HEK293T (cell line): ENCODE measurements at regions not wholly inside any gene's neighbourhood (a gene's known extent, or its start where the extent isn't known, plus 50 kb on each side); places are given as distances from the start of the nearest gene placed in this dataset.

Source experiments
- ARNT ChIP-seq: fragments of 450-650 bp; IDR thresholded peaks from 2 replicates; pipeline ENCODE4 v1.6.1; 2017; ENCODE audit warnings: mild to moderate bottlenecking
- BHLHE40 ChIP-seq: fragments of 450-650 bp; IDR thresholded peaks from 2 replicates; pipeline ENCODE4 v1.6.1; 2016; ENCODE audit warnings: mild to moderate bottlenecking, moderate library complexity, borderline replicate concordance
- CTBP1 ChIP-seq: fragments of 450-650 bp; IDR thresholded peaks from 2 replicates; pipeline ENCODE4 v1.6.1; 2016; ENCODE audit warnings: borderline replicate concordance
- ELF4 ChIP-seq: fragments of 450-650 bp; IDR thresholded peaks from 2 replicates; pipeline ENCODE4 v1.6.1; 2017; ENCODE audit warnings: antibody characterized with exemption
- FOXA1 ChIP-seq: fragments of 450-650 bp; IDR thresholded peaks from 2 replicates; pipeline ENCODE4 v1.6.1; 2016; ENCODE audit warnings: mild to moderate bottlenecking
- FOXK2 ChIP-seq: fragments of 450-650 bp; IDR thresholded peaks from 2 replicates; pipeline ENCODE4 v1.6.1; 2016; ENCODE audit warnings: mild to moderate bottlenecking
- FOXM1 ChIP-seq: fragments of 450-650 bp; IDR thresholded peaks from 2 replicates; pipeline ENCODE4 v1.6.1; 2017; ENCODE audit warnings: mild to moderate bottlenecking, borderline replicate concordance
- HDGF ChIP-seq: fragments of 450-650 bp; IDR thresholded peaks from 2 replicates; pipeline ENCODE4 v1.6.1; 2017; ENCODE audit warnings: antibody characterized with exemption, borderline replicate concordance
- LEF1 ChIP-seq: fragments of 450-650 bp; IDR thresholded peaks from 2 replicates; pipeline ENCODE4 v1.6.1; 2017; ENCODE audit warnings: mild to moderate bottlenecking, borderline replicate concordance
- SP1 ChIP-seq: fragments of 450-650 bp; IDR thresholded peaks from 2 replicates; pipeline ENCODE4 v1.6.1; 2017
- TARDBP ChIP-seq: fragments of 450-650 bp; IDR thresholded peaks from 2 replicates; pipeline ENCODE4 v1.6.1; 2016
- TF ChIP-seq, protein P1 (sequence below): fragments of 450-650 bp; IDR thresholded peaks from 2 replicates; pipeline ENCODE4 v1.6.1; 2016

DNA sequence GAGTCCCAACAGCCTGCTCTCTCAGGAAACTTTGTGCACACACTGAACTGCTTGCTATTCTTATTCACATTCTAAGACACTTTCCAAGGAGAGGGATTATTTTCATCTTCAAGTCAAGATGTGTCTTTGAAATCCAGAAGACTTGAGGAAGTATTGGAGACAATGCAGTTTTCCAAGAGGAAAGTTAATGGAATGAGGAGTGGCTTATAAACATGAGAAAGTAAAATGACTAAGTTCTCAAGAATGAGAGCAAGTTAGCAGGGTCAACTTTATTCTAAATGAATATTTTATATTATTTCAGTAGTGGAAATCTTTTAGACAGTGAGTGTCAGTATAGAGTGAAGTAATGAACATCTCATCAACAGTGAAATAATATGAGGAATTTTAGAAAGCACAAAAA lies 1239.3 kb downstream of the MRPL39 start:
- TF ChIP-seq SP1 (no peak), FOXM1 (no peak), TARDBP (no peak), FOXK2 (no peak), ARNT (no peak), HDGF (no peak), LEF1 (no peak), CTBP1 (no peak), BHLHE40 (no peak), ELF4 (no peak), FOXA1 (no peak)
- TF ChIP-seq, protein P1, sequence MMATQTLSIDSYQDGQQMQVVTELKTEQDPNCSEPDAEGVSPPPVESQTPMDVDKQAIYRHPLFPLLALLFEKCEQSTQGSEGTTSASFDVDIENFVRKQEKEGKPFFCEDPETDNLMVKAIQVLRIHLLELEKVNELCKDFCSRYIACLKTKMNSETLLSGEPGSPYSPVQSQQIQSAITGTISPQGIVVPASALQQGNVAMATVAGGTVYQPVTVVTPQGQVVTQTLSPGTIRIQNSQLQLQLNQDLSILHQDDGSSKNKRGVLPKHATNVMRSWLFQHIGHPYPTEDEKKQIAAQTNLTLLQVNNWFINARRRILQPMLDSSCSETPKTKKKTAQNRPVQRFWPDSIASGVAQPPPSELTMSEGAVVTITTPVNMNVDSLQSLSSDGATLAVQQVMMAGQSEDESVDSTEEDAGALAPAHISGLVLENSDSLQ: no peak
